PC-3 (cell line): ENCODE measurements at regions not wholly inside any gene's neighbourhood (a gene's known extent, or its start where the extent isn't known, plus 50 kb on each side); places are given as distances from the start of the nearest gene placed in this dataset.

Experiments
- ATAC-seq: fragments of 200-7000 bp; cut with Tn5 transposase; 2 replicates; pipeline ENCODE4 v1.9.1; 2020; ENCODE audit warnings: mild to moderate bottlenecking, moderate library complexity
- BruUV-seq: library from RNA; stranded (reverse); fragments of 400-500 nt; replicated peaks from 2 replicates; lab custom pipeline; 2021; lab: Mats Ljungman, UMichigan
- CTCF ChIA-PET: fragments of 300-600 bp; sonication (Branson Sonifier 250); formaldehyde crosslinking; loops from one replicate; lab custom pipeline; 2022; ENCODE audit warnings: antibody characterized with exemption; lab: Charles Lee
- POLR2A ChIA-PET: fragments of 300-600 bp; sonication (Branson Sonifier 250); formaldehyde crosslinking; loops from one replicate; lab custom pipeline; 2022; ENCODE audit warnings: antibody characterized with exemption; ENCODE audit not compliant: unreplicated experiment; lab: Charles Lee
- DNase-seq: peaks from one replicate; pipeline ENCODE4 v3.0.0-alpha.2; 2015
- H2AFZ ChIP-seq: fragments of 300-600 bp; sonication (generic); 2 replicates; pipeline ENCODE4 v1.6.0; 2016; ENCODE audit warnings: antibody characterized with exemption, low read length
- H3F3A ChIP-seq: fragments of 300-600 bp; sonication (generic); one replicate; pipeline ENCODE4 v1.6.0; 2017; ENCODE audit warnings: antibody characterized with exemption, low read length, control low read depth, mild to moderate bottlenecking; ENCODE audit not compliant: unreplicated experiment
- H3K27ac ChIP-seq: fragments of 300-600 bp; sonication (generic); 2 replicates; pipeline ENCODE4 v1.5.1; 2016; ENCODE audit warnings: mild to moderate bottlenecking, low read length
- H3K27me3 ChIP-seq: fragments of 300-600 bp; sonication (generic); 2 replicates; pipeline ENCODE4 v1.6.1; 2016; ENCODE audit warnings: low read length, mixed read lengths
- H3K36me3 ChIP-seq: fragments of 300-600 bp; sonication (generic); 2 replicates; pipeline ENCODE4 v1.6.1; 2016; ENCODE audit warnings: low read depth, mixed run types, low read length, mixed read lengths
- H3K4me1 ChIP-seq: fragments of 300-600 bp; sonication (generic); 2 replicates; pipeline ENCODE4 v1.5.1; 2016; ENCODE audit warnings: low read length; ENCODE audit not compliant: insufficient read depth
- H3K4me2 ChIP-seq: fragments of 300-600 bp; sonication (generic); 2 replicates; pipeline ENCODE4 v1.6.0; 2016; ENCODE audit warnings: low read length
- H3K4me3 ChIP-seq: fragments of 300-600 bp; sonication (generic); 2 replicates; pipeline ENCODE4 v1.5.1; 2016; ENCODE audit warnings: mild to moderate bottlenecking, low read length, mixed read lengths
- H3K79me2 ChIP-seq: fragments of 300-600 bp; sonication (generic); 2 replicates; pipeline ENCODE4 v1.6.1; 2017; ENCODE audit warnings: low read length, mixed read lengths
- H3K9ac ChIP-seq: fragments of 300-600 bp; sonication (generic); 2 replicates; pipeline ENCODE4 v1.6.0; 2016; ENCODE audit warnings: mild to moderate bottlenecking, low read length
- H3K9me2 ChIP-seq: fragments of 300-600 bp; sonication (generic); replicated peaks from 2 replicates; pipeline ENCODE4 v1.6.1; 2016; ENCODE audit warnings: mixed run types, low read length, mixed read lengths
- H3K9me3 ChIP-seq: fragments of 300-600 bp; sonication (generic); 2 replicates; pipeline ENCODE4 v1.6.1; 2016; ENCODE audit warnings: low read length, mixed read lengths
- H4K20me1 ChIP-seq: fragments of 300-600 bp; sonication (generic); 2 replicates; pipeline ENCODE4 v1.6.1; 2016; ENCODE audit warnings: low read length, mixed read lengths
- CTCF ChIP-seq: fragments of 300-600 bp; sonication (generic); conservative IDR thresholded peaks from 2 replicates; pipeline ENCODE4 v1.5.1; 2017; ENCODE audit warnings: antibody characterized with exemption, low read depth, mild to moderate bottlenecking, low read length
- EZH2 ChIP-seq: fragments of 300-600 bp; sonication (generic); IDR thresholded peaks from one replicate; pipeline ENCODE4 v1.6.1; 2017; ENCODE audit warnings: antibody characterized with exemption, mild to moderate bottlenecking, low read length; ENCODE audit not compliant: unreplicated experiment
- EZH2phosphoT487 ChIP-seq: fragments of 300-600 bp; sonication (generic); IDR thresholded peaks from 2 replicates; pipeline ENCODE4 v1.6.1; 2018; ENCODE audit warnings: mild to moderate bottlenecking, antibody characterized with exemption, low read length, borderline replicate concordance
- intact Hi-C: fragments of 100-400 bp; cut with micrococcal nuclease; formaldehyde crosslinking; loops from 2 replicates; pipeline ENCODE4 v1.9.0; 2023

GRCh38 chr3:8201886-8202285, 299.7 kb upstream of the LMCD1 start:
- no peak overlapping the region for H3K9ac ChIP-seq
- no TSS peak for BruUV-seq
- no peak overlapping the region for H3K27ac ChIP-seq
- no peaks in the 10 kb centered on the region for H3K79me2 ChIP-seq
- no peaks in the 10 kb centered on the region for H4K20me1 ChIP-seq
- TF ChIP-seq CTCF (no peak), EZH2phosphoT487 (no peak), EZH2 (no peak)
- ChIA-PET POLR2A (no interaction called here), CTCF (no interaction called here)
- no peaks in the 10 kb centered on the region for H3F3A ChIP-seq
- no peak overlapping the region for H3K4me3 ChIP-seq
- no peaks in the 10 kb centered on the region for H3K9me3 ChIP-seq
- no peaks in the 10 kb centered on the region for H3K36me3 ChIP-seq
- no peaks in the 10 kb centered on the region for H3K9me2 ChIP-seq
- no peak overlapping the region for H3K4me2 ChIP-seq
- intact Hi-C loops, result no loop called here
- DNase-seq, result peak; percentile 26
- peaks cover 21% of the 10 kb centered on the region for H3K27me3 ChIP-seq
- no peaks in the 10 kb centered on the region for H3K4me1 ChIP-seq
- no peak for ATAC-seq
- no peak overlapping the region for H2AFZ ChIP-seq

- Histone ChIP-seq H3K27me3 (peaks cover 21% of the 10 kb centered on the region), H3K36me3 (no peaks in the 10 kb centered on the region), H3K4me2 (no peak overlapping the region), H4K20me1 (no peaks in the 10 kb centered on the region), H3K9me3 (no peaks in the 10 kb centered on the region), H3F3A (no peaks in the 10 kb centered on the region), H3K9me2 (no peaks in the 10 kb centered on the region), H3K79me2 (no peaks in the 10 kb centered on the region), H3K27ac (no peak overlapping the region), H2AFZ (no peak overlapping the region), H3K4me1 (no peaks in the 10 kb centered on the region), H3K4me3 (no peak overlapping the region), H3K9ac (no peak overlapping the region)
- CTCF ChIA-PET, result no interaction called here
- BruUV-seq, result no TSS peak
- no peak for DNase-seq
- no peak for ATAC-seq
- TF ChIP-seq CTCF (no peak), EZH2 (no peak), EZH2phosphoT487 (no peak)
- intact Hi-C loops, result no loop called here
- POLR2A ChIA-PET, result no interaction called here
These were observed 297.3 kb upstream of the LMCD1 start for GRCh38 chr3:8204331-8204730.

GRCh38 chr3:8204853-8205650, 296.6 kb upstream of the LMCD1 start:
- no peak for ATAC-seq
- CTCF ChIA-PET, result no interaction called here
- no peak overlapping the region for H3K9ac ChIP-seq
- H3K79me2 ChIP-seq, result no peaks in the 10 kb centered on the region
- BruUV-seq, result no TSS peak
- no peak overlapping the region for H2AFZ ChIP-seq
- no peak overlapping the region for H3K27ac ChIP-seq
- intact Hi-C loops, result no loop called here
- H3K4me2 ChIP-seq, result no peak overlapping the region
- POLR2A ChIA-PET, result no interaction called here
- H3K27me3 ChIP-seq, result peaks cover 21% of the 10 kb centered on the region
- H4K20me1 ChIP-seq, result no peaks in the 10 kb centered on the region
- no peaks in the 10 kb centered on the region for H3K9me3 ChIP-seq
- H3K9me2 ChIP-seq, result no peaks in the 10 kb centered on the region
- no peak overlapping the region for H3K4me3 ChIP-seq
- no peaks in the 10 kb centered on the region for H3K4me1 ChIP-seq
- no peak for TF ChIP-seq EZH2
- TF ChIP-seq CTCF, result no peak
- no peak for TF ChIP-seq EZH2phosphoT487
- H3K36me3 ChIP-seq, result no peaks in the 10 kb centered on the region
- no peaks in the 10 kb centered on the region for H3F3A ChIP-seq
- peak; percentile 22 for DNase-seq
